ENCODE measurements at regions not wholly inside any gene's neighbourhood (a gene's known extent, or its start where the extent isn't known, plus 50 kb on each side); places are given as distances from the start of the nearest gene placed in this dataset.

DNA sequence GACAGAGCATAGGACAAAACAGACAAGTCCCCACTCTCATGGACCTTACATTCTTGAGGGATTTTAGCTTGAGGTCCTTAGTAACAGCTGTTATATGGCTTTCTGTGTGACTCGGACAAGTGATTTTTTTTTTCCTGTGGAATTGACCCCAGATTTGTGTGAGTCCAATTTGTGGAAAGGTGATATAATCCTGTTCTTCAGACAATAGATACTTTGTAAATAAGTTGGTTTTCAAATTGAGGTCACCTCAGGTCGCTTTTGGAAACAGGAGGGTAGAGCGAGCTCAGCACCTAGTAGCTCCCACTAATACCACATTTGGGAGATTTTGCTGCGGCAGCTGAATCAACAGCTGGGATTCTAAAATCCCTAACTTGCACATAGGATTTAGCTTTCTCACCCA, 1008.8 kb downstream of the ADGRL3 start:
- TF ChIP-seq, protein P1, sequence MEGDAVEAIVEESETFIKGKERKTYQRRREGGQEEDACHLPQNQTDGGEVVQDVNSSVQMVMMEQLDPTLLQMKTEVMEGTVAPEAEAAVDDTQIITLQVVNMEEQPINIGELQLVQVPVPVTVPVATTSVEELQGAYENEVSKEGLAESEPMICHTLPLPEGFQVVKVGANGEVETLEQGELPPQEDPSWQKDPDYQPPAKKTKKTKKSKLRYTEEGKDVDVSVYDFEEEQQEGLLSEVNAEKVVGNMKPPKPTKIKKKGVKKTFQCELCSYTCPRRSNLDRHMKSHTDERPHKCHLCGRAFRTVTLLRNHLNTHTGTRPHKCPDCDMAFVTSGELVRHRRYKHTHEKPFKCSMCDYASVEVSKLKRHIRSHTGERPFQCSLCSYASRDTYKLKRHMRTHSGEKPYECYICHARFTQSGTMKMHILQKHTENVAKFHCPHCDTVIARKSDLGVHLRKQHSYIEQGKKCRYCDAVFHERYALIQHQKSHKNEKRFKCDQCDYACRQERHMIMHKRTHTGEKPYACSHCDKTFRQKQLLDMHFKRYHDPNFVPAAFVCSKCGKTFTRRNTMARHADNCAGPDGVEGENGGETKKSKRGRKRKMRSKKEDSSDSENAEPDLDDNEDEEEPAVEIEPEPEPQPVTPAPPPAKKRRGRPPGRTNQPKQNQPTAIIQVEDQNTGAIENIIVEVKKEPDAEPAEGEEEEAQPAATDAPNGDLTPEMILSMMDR (optimal IDR thresholded peaks at IDR 0.05 in 1 of 3, IDR thresholded peaks at IDR 0.05 in 1 of 3, conservative IDR thresholded peaks at IDR 0.05 in 1 of 3; ENCODE audit: extremely low read depth in 1 of 3, insufficient read depth in 2 of 3, low read length in 3 of 3): no peak
- TF ChIP-seq EZH2 (IDR thresholded peaks at IDR 0.05; ENCODE audit: low read length): no peak

Data from keratinocyte (primary cell).